ENCODE measurements at regions not wholly inside any gene's neighbourhood (a gene's known extent, or its start where the extent isn't known, plus 50 kb on each side); places are given as distances from the start of the nearest gene placed in this dataset.
"Not testable (repeated sequence)": the region's sequence is repeated elsewhere in the genome, so short reads cannot be mapped to it uniquely, and the experiment has no call there.

DNA sequence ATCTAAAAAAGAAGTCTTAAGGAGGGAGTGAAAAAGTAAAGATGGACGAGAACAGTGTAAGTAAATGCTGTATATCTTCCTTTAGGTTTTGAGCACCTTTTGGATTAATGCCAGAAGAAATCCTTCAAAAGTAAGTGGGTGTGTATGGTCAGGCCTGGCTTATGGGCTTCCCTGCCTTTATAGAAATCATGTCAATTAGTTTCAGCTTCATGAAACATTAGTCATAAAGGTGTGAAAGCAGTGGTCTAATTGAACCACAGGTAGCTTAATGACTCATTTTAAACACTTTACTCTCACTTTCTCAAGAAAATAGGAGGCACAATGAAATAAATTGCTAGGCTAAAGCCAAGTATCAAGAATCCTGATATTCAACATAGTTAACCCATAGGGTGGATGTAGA lies 467.4 kb upstream of the DPPA4 start:
- no peak for DNase-seq (ENCODE audit: low spot score)

DNA sequence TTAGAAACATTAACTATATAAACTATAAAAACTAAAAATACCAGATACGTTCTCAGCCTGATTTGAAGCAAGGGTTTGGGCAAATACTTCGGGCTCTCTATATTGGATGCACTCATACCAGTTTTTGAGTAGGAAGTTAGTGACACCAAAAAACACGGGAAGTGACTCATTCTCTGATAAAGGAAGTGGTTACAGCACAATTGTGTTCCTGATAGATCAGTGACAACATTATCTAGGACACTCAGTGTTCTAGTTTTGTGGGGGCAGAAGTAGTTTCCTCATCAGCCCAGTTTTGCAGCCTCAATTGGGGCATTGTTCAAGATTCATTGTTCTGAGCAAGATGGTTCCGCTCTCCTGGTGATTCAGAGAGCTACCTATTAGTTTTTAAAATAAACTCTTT lies 469.6 kb upstream of the DPPA4 start:
- peak; percentile 21 for DNase-seq (ENCODE audit: low spot score)

- no peak for DNase-seq (ENCODE audit: low spot score)
These were observed 472.2 kb upstream of the DPPA4 start for GRCh38 chr3:109809513-109809912.

- DNase-seq (ENCODE audit: low spot score): no peak
These were observed 480.7 kb upstream of the DPPA4 start for GRCh38 chr3:109818081-109818480.

DNA sequence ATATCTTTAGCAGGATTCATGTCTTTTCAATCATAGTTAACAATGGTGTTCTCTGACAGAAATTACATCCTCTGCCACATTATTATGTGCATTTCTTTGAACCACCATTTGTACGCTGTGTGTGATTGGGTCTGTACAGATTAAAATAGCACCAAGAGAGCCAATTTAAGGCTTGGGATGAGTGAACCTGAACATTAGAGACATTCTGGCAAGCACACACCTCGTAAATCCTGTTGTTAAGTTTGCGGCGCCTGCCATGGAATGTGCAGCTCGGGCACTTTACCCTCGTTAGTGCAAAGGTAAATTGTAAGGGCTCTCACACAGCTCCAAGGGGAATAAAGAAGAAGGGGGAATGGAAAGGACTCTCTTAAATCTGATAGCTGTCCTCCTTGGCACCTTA lies 482.4 kb upstream of the DPPA4 start:
- no peak for DNase-seq (ENCODE audit: low spot score)

GRCh38 chr3:109825971-109826810 lies 488.8 kb upstream of the DPPA4 start:
- peak; percentile 69 for DNase-seq (ENCODE audit: low spot score)

DNA sequence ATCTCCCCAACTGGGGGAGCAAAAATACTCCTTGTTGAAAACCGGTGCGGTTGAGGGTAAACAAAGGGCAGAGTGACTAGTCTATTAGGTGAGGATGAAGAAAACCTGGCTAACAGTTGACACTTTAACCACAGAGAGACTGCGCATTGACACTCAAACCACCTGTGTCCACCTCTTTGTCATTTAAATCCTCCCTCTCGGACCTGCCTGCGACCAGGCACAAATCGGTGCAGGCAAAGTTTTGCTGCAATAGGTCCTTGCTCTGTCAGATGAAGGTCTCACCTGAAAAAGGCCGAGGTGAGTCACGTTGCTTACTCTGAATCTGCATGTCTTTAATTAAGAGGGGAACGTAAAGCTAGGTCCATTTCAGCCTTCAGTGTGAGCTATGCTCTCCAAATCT lies 494.1 kb upstream of the DPPA4 start:
- DNase-seq (ENCODE audit: low spot score): no peak

GRCh38 chr3:109835958-109836357 lies 498.6 kb upstream of the DPPA4 start:
- no peak for DNase-seq (ENCODE audit: low spot score)

- DNase-seq (ENCODE audit: low spot score): no peak
These were observed 514.5 kb upstream of the DPPA4 start for GRCh38 chr3:109851854-109852253.

DNA sequence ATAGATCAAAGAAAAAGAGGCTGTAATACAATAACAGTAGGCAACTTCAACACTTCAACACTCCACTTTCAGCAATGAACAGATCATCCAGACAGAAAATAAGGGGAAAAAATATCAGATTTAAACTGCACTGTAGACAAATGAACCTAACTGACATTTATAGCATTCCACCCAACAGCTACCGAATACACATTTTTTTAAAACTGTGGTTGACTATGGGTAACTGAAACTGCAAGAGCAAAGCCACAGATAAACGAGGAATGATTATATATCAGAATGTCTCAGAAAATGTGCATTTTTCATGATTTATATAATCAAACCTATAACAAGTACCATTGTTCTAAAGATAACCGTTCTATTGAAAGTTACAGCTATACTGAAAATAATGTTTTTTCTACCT lies 514.9 kb upstream of the DPPA4 start:
- DNase-seq (ENCODE audit: low spot score): no peak

GRCh38 chr3:109853077-109853731 lies 515.9 kb upstream of the DPPA4 start:
- no peak for DNase-seq (ENCODE audit: low spot score)

GRCh38 chr3:109863701-109864100 lies 526.4 kb upstream of the DPPA4 start:
- no peak for DNase-seq (ENCODE audit: low spot score)

DNA sequence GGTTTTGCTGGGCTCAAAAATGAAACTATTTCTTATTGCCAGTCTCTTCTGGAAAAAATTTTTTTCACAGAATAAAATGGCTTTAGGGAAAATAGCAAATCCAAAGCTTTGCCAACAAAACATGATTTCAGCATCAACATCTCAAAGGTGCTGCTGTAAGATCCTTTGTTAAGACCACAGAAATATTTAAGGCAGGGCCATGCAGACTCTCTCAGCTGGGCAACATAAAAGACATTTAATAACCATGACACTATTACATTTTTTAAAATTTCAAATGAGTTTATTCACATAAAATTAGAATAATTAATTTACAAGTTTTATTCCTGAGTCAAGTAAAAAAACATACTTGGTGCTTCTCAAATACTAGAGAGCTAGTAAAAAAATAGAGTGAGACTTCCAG lies 527.1 kb upstream of the DPPA4 start:
- DNase-seq (ENCODE audit: low spot score): no peak

DNA sequence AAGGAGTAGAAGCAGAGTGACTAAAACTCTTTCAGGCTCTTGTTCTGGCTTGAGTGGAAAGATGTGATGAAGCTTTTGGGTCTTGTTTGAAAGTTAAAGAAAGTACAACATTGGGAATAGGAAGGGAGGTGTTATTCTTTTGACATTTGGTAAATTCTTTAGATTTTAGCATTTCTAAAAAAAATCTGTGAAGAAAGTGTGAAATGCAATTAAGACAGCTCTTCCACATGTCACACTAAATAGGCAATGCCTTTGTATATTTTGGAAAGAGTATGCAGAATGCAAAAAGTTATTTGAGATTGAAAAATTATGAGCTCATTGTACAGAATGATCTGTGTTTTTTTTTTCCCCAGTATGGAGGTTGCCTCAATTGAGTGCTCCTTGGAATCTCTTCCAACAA lies 532.2 kb upstream of the DPPA4 start:
- DNase-seq (ENCODE audit: low spot score): no peak

GRCh38 chr3:109874896-109875708 lies 537.8 kb upstream of the DPPA4 start:
- no peak for DNase-seq (ENCODE audit: low spot score)

- DNase-seq (ENCODE audit: low spot score): not testable (repeated sequence)
These were observed 540.3 kb upstream of the DPPA4 start for GRCh38 chr3:109877616-109878015.

DNA sequence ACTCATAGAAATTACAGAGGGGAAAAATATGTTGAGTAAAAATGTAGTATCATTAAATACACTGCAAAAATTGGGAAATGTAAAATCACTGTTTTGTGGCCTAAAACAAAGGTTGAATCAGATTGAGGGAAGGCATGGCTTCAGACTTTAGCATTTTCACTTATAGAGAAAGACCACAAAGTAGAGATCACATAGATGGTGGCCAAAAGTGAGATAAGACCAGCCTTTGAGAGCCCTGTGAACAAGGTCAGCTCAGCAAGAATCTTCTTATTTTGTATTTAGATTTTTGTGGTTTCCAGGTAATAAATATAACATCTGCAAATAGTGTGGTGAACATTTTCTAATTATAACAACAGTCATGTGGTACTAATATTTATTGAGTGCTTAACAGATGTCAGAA lies 544.8 kb upstream of the DPPA4 start:
- DNase-seq (ENCODE audit: low spot score): no peak

DNA sequence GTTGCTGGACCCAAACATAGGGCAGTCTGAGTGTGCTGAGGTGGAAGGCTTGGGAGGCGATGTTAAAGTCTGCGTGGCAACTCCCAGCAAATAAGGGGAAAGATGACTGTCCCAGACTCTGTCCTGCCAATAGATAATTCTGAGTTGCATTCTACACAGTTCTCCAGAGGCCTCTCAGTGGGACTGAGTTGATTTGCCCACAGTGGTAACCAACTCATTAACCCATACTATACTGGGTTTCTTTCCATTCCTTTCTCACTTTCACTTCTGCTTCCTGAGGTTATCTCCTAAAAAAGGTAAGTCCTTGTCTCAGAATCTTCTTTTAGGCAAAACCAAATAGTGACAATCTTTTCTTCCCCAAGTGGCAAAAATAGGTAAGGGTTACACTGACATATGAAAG lies 549.9 kb upstream of the DPPA4 start:
- DNase-seq (ENCODE audit: low spot score): no peak

DNA sequence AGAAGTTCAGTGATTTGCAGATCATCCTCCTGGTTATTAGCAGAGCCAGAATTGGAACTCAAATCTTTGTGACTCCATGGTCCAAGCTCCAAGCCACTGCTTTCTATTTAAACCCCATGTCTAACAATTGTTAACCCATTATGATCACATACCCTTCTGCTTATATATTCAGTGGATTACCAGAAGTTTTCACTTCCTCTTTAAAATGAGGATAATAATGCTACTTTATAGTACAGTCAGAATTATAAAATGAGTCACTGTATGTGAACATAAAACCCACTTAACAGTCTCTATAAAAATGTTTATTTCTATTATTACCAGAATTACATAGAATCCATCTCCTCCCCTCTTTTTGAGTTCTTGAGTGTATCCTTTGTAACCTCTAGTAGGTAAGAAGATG lies 550.7 kb upstream of the DPPA4 start:
- no peak for DNase-seq (ENCODE audit: low spot score)

DNA sequence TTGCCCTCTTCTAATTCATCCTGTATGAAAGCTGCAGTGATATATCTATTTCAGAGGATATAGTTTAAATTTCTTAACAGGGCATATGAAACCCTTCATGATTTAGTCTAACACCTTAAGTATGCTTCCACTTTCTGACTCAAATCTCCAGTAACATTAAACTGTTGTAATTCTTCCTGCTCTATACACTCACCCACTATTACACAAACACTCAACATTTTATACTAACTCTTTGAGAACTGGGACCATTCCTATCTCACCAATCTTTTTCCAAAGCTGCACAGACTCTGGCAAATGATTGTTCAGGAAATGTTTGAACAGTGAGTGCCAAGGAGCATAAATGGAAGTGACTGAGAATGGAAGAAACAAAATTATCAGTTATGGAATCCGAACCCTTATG lies 560.4 kb upstream of the DPPA4 start:
- DNase-seq (ENCODE audit: low spot score): no peak

DNA sequence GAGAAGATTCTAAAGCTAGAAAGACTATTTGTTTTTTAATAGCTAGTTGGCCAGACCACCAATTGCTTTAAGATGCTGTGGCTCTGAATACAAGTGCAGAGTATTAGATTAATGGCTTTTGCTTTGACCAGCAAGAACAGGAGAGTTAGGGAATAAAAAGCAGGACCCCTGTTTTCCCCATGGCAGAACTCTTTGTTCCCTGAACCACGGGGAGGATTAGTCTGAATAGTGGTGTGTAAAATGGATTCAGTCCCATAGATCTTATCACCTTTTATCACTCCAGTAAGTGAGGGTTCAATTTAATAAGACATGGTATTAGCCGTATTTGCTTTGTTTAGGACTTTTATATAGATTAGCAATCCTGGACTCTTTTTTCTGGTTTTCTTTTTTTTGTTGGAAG lies 562.6 kb upstream of the DPPA4 start:
- DNase-seq (ENCODE audit: low spot score): no peak

GRCh38 chr3:109900783-109901182 lies 563.4 kb upstream of the DPPA4 start:
- no peak for DNase-seq (ENCODE audit: low spot score)

- no peak for DNase-seq (ENCODE audit: low spot score)
These were observed 565.2 kb upstream of the DPPA4 start for GRCh38 chr3:109902549-109902948.
